ENCODE measurements at regions not wholly inside any gene's neighbourhood (a gene's known extent, or its start where the extent isn't known, plus 50 kb on each side); places are given as distances from the start of the nearest gene placed in this dataset.

- no peaks in the 10 kb centered on the region for H3K9me3 ChIP-seq (replicated peaks; ENCODE audit: control insufficient read depth, insufficient read depth, low read length)
- H3K9me1 ChIP-seq (replicated peaks; ENCODE audit: control insufficient read depth, extremely low read depth, insufficient read depth, low read length), result no peaks in the 10 kb centered on the region
- no peak overlapping the region for H3K27ac ChIP-seq (ENCODE audit: insufficient read depth, low read depth, low read length)
- no peaks in the 10 kb centered on the region for H3K79me2 ChIP-seq (ENCODE audit: control insufficient read depth, insufficient read depth, low read length)
- H3K27me3 ChIP-seq (ENCODE audit: control insufficient read depth in 2 of 2, insufficient read depth in 2 of 2, low read length in 2 of 2), result no peaks in the 10 kb centered on the region
- no TSS peak for BruUV-seq (replicated peaks)
- dilution Hi-C loops (cut with MboI; ENCODE audit: extremely low pct_ligation_motif_present, low sequenced_read_pairs) (no loop called here), intact Hi-C loops (cut with micrococcal nuclease) (no loop called here)
- no peak overlapping the region for H3K4me2 ChIP-seq (ENCODE audit: insufficient read depth, low read length)
- no peaks in the 10 kb centered on the region for H4K20me1 ChIP-seq (replicated peaks; ENCODE audit: control insufficient read depth, extremely low read depth, insufficient read depth, low read length)
- ChIA-PET POLR2A (no interaction called here), CTCF (no interaction called here)
- DNase-seq (ENCODE audit: low read depth, low spot score) (no peak), FAIRE-seq (no peak)
- H3K36me3 ChIP-seq (ENCODE audit: control insufficient read depth in 2 of 2, extremely low read depth in 1 of 2, insufficient read depth in 2 of 2, low read length in 2 of 2), result no peaks in the 10 kb centered on the region
- no peak overlapping the region for H2AFZ ChIP-seq (ENCODE audit: low read depth, low read length)
- TF ChIP-seq POLR2AphosphoS5 (IDR thresholded peaks at IDR 0.05; ENCODE audit: insufficient read depth, low read depth, low read length), result no peak
- no peak overlapping the region for H3K4me3 ChIP-seq (replicated peaks in 1 of 3; ENCODE audit: insufficient read depth in 1 of 3, low read depth in 1 of 3, low read length in 3 of 3)
- no peaks in the 10 kb centered on the region for H3K4me1 ChIP-seq (ENCODE audit: control insufficient read depth, extremely low read depth, insufficient read depth, low read length)
- H3K9ac ChIP-seq (replicated peaks; ENCODE audit: extremely low read depth, insufficient read depth, low read length), result no peak overlapping the region
These were observed 480.9 kb downstream of the CDK5RAP2 start for GRCh38 chr9:120099065-120099464.

GRCh38 chr9:120098584-120098983 lies 481.4 kb downstream of the CDK5RAP2 start:
- H3K4me2 ChIP-seq (ENCODE audit: insufficient read depth, low read length), result no peak overlapping the region
- no peak overlapping the region for H2AFZ ChIP-seq (ENCODE audit: low read depth, low read length)
- dilution Hi-C loops (cut with MboI; ENCODE audit: extremely low pct_ligation_motif_present, low sequenced_read_pairs), result no loop called here
- no peaks in the 10 kb centered on the region for H3K4me1 ChIP-seq (ENCODE audit: control insufficient read depth, extremely low read depth, insufficient read depth, low read length)
- BruUV-seq (replicated peaks), result no TSS peak
- H3K9ac ChIP-seq (replicated peaks; ENCODE audit: extremely low read depth, insufficient read depth, low read length), result no peak overlapping the region
- intact Hi-C loops (cut with micrococcal nuclease), result no loop called here
- TF ChIP-seq MAX (IDR thresholded peaks at IDR 0.05; ENCODE audit: insufficient read depth, insufficient read length) (no peak), POLR2AphosphoS5 (IDR thresholded peaks at IDR 0.05; ENCODE audit: insufficient read depth, low read depth, low read length) (no peak), MYC (IDR thresholded peaks at IDR 0.05; ENCODE audit: low read depth, low read length) (no peak), POLR2A (IDR thresholded peaks at IDR 0.05; ENCODE audit: low read depth, low read length) (no peak), JUN (IDR thresholded peaks at IDR 0.05; ENCODE audit: borderline replicate concordance, insufficient read depth, insufficient read length, low read depth) (no peak), GATA2 (IDR thresholded peaks at IDR 0.05; ENCODE audit: insufficient read depth, insufficient read length, low read depth, low read length) (no peak), CTCF (IDR thresholded peaks at IDR 0.05; ENCODE audit: extremely low read depth in 1 of 2, insufficient read depth in 1 of 2, low read depth in 1 of 2, low read length in 2 of 2) (no peak), FOS (IDR thresholded peaks at IDR 0.05; ENCODE audit: borderline replicate concordance, insufficient read depth, low read length) (no peak), EZH2 (IDR thresholded peaks at IDR 0.05; ENCODE audit: borderline replicate concordance, low read depth, low read length, severe bottlenecking) (no peak)
- H3K4me3 ChIP-seq (replicated peaks in 1 of 3; ENCODE audit: insufficient read depth in 1 of 3, low read depth in 1 of 3, low read length in 3 of 3), result no peak overlapping the region
- no peaks in the 10 kb centered on the region for H3K27me3 ChIP-seq (ENCODE audit: control insufficient read depth in 2 of 2, insufficient read depth in 2 of 2, low read length in 2 of 2)
- ChIA-PET CTCF (no interaction called here), POLR2A (no interaction called here)
- no peak for FAIRE-seq
- DNase-seq (ENCODE audit: low read depth, low spot score), result no peak
- H3K79me2 ChIP-seq (ENCODE audit: control insufficient read depth, insufficient read depth, low read length), result no peaks in the 10 kb centered on the region
- H4K20me1 ChIP-seq (replicated peaks; ENCODE audit: control insufficient read depth, extremely low read depth, insufficient read depth, low read length), result no peaks in the 10 kb centered on the region
- no peaks in the 10 kb centered on the region for H3K9me3 ChIP-seq (replicated peaks; ENCODE audit: control insufficient read depth, insufficient read depth, low read length)
- H3K9me1 ChIP-seq (replicated peaks; ENCODE audit: control insufficient read depth, extremely low read depth, insufficient read depth, low read length), result no peaks in the 10 kb centered on the region
- no peak overlapping the region for H3K27ac ChIP-seq (ENCODE audit: insufficient read depth, low read depth, low read length)
- no peaks in the 10 kb centered on the region for H3K36me3 ChIP-seq (ENCODE audit: control insufficient read depth in 2 of 2, extremely low read depth in 1 of 2, insufficient read depth in 2 of 2, low read length in 2 of 2)

Measured in endothelial cell of umbilical vein (primary cell).